ENCODE measurements at regions not wholly inside any gene's neighbourhood (a gene's known extent, or its start where the extent isn't known, plus 50 kb on each side); places are given as distances from the start of the nearest gene placed in this dataset.

GRCh38 chr6:76681781-76682180 is 609.3 kb upstream of the IMPG1 start:
- Histone ChIP-seq H3K27ac (no peak overlapping the region), H3K4me1 (no peaks in the 10 kb centered on the region), H3K36me3 (no peaks in the 10 kb centered on the region), H3K9me3 (no peaks in the 10 kb centered on the region), H3K27me3 (no peaks in the 10 kb centered on the region), H3K4me3 (no peak overlapping the region)
- no peak for DNase-seq
- no peak for TF ChIP-seq POLR2A (IDR thresholded peaks at IDR 0.05)
- TF ChIP-seq CTCF (IDR thresholded peaks at IDR 0.05), result no peak

DNA sequence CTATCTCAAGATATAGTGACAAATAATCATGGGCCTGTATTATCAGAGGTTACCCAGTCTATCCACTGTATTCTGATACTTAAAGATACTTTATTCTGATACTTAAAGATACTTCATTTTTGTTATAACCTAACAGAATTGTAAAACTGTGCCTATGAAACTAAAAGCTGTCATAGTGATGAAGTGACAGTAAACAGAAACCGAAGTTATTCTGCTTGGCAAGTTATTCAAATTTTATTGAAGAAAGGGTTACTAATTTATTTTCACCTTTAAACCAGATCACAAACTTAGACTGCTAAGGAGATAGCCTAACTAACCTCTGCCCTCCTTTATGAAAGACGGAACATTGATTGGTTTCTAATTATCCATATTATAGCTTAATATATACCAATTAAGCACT is 604.6 kb upstream of the IMPG1 start:
- no peaks in the 10 kb centered on the region for H3K9me3 ChIP-seq
- no peak overlapping the region for H3K27ac ChIP-seq
- TF ChIP-seq POLR2A (IDR thresholded peaks at IDR 0.05), result no peak
- no peak for TF ChIP-seq CTCF (IDR thresholded peaks at IDR 0.05)
- no peaks in the 10 kb centered on the region for H3K36me3 ChIP-seq
- no peaks in the 10 kb centered on the region for H3K4me1 ChIP-seq
- no peak overlapping the region for H3K4me3 ChIP-seq
- DNase-seq, result no peak
- no peaks in the 10 kb centered on the region for H3K27me3 ChIP-seq

DNA sequence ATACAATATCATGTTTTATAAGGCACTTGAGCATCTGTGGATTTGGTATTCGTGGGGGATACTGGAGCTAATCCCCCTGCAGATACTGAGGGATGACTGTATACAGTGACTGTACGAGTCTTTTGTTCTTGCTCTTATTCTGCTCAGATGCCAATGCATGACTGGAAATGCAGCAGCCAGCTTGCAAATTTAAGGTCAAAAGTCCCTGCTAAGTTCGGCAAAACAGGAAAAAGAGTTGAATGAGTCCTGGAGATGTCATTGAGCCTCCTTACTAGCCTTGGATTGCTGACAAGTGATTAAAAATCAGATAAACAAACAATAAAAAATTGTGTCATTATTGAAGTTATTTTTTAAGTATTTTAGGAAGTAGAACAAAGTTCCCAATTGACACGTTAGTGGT is 599.3 kb upstream of the IMPG1 start:
- no peak for DNase-seq
- TF ChIP-seq CTCF (IDR thresholded peaks at IDR 0.05) (no peak), POLR2A (IDR thresholded peaks at IDR 0.05) (no peak)
- Histone ChIP-seq H3K9me3 (no peaks in the 10 kb centered on the region), H3K27me3 (no peaks in the 10 kb centered on the region), H3K27ac (no peak overlapping the region), H3K4me3 (no peak overlapping the region), H3K36me3 (no peaks in the 10 kb centered on the region), H3K4me1 (no peaks in the 10 kb centered on the region)

DNA sequence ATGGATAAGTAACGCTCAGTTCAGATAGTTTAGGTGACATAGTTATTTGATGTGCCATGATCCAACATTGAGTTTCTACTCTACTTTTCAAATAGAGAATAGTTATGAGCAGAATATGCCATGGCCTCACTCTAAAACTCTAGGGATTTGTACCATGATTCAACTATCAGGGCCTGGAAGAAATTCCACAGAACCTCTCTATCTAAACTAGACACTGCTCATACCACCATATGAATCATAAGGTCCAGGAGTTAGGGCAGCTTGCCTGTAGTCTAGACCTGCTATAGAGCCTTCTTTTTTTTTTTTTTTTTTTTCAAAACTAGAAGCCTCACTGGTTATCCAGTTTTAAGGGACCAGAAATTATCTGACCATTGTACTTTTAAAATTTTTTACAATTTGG is 571.8 kb upstream of the IMPG1 start:
- no peaks in the 10 kb centered on the region for H3K9me3 ChIP-seq
- DNase-seq, result no peak
- no peaks in the 10 kb centered on the region for H3K4me1 ChIP-seq
- no peak for TF ChIP-seq CTCF (IDR thresholded peaks at IDR 0.05)
- no peak for TF ChIP-seq POLR2A (IDR thresholded peaks at IDR 0.05)
- H3K27me3 ChIP-seq, result no peaks in the 10 kb centered on the region
- H3K4me3 ChIP-seq, result no peak overlapping the region
- H3K27ac ChIP-seq, result no peak overlapping the region
- no peaks in the 10 kb centered on the region for H3K36me3 ChIP-seq

DNA sequence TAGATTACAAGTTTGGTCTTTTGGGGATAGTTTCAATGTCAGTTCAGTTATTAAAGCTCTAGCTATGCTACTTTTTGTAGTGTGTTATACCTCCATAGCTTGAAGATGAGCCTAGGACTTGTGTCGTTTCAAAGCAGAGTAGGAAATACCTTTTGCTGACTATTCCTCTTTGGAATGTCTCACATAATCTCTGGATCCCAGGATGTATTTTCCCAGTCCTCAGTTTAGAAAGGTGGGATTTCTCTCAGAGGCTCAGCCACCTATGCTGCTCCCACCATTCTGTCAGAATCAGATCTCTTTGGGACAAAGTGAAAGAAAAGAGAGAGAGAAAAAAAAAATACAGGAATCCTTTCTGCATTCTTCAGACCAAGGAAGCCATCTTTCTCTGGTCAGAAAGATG is 567.5 kb upstream of the IMPG1 start:
- DNase-seq, result no peak
- no peaks in the 10 kb centered on the region for H3K4me1 ChIP-seq
- no peaks in the 10 kb centered on the region for H3K36me3 ChIP-seq
- H3K4me3 ChIP-seq, result no peak overlapping the region
- no peaks in the 10 kb centered on the region for H3K9me3 ChIP-seq
- TF ChIP-seq POLR2A (IDR thresholded peaks at IDR 0.05) (no peak), CTCF (IDR thresholded peaks at IDR 0.05) (no peak)
- no peak overlapping the region for H3K27ac ChIP-seq
- no peaks in the 10 kb centered on the region for H3K27me3 ChIP-seq

DNA sequence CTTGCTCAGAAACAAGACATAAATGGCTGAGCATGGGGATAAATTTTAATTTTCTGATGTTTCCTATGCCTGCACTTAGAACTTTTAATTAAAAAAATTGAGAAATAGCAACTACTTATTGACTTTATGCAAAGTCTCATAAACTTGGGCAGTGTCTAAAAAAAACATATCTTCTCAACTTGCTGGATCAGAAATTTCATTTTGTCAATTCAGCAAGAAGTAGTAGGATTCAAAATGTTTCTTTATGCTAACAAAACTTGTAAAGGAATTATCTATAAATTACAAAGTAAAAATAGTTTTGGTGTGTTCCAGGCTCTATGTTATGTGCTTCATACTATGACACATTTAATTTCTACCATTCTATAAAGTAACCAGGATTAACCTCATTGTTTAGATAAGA is 562.2 kb upstream of the IMPG1 start:
- H3K27ac ChIP-seq, result no peak overlapping the region
- DNase-seq, result no peak

More for the DNA sequence above, 562.2 kb upstream of the IMPG1 start:
- Histone ChIP-seq H3K4me3 (no peak overlapping the region), H3K9me3 (no peaks in the 10 kb centered on the region), H3K27me3 (no peaks in the 10 kb centered on the region), H3K36me3 (no peaks in the 10 kb centered on the region), H3K4me1 (no peaks in the 10 kb centered on the region)
- TF ChIP-seq POLR2A (IDR thresholded peaks at IDR 0.05) (no peak), CTCF (IDR thresholded peaks at IDR 0.05) (no peak)

Data from Peyer's patch (tissue), 4 donors.